ENCODE measurements at regions not wholly inside any gene's neighbourhood (a gene's known extent, or its start where the extent isn't known, plus 50 kb on each side); places are given as distances from the start of the nearest gene placed in this dataset.
"Not testable (repeated sequence)": the region's sequence is repeated elsewhere in the genome, so short reads cannot be mapped to it uniquely, and the experiment has no call there.

GRCh38 chr15:66882251-66883020 lies 180.4 kb downstream of the SMAD6 start:
- no peak for DNase-seq (ENCODE audit: low read depth in 2 of 3, low spot score in 2 of 3)

GRCh38 chr15:66883284-66883911 lies 181.4 kb downstream of the SMAD6 start:
- no peak for DNase-seq (ENCODE audit: low read depth in 2 of 3, low spot score in 2 of 3)

- no peak for DNase-seq (ENCODE audit: low read depth in 2 of 3, low spot score in 2 of 3)
Measured at GRCh38 chr15:66884115-66884622, 181.2 kb upstream of the SMAD3 start.

GRCh38 chr15:66884661-66885237 lies 180.7 kb upstream of the SMAD3 start:
- DNase-seq (ENCODE audit: low read depth in 2 of 3, low spot score in 2 of 3) = no peak

- no peak for DNase-seq (ENCODE audit: low read depth in 2 of 3, low spot score in 2 of 3)
Measured at GRCh38 chr15:66885281-66885915, 180.0 kb upstream of the SMAD3 start.

- DNase-seq (ENCODE audit: low read depth in 2 of 3, low spot score in 2 of 3) = no peak
Measured at GRCh38 chr15:66886241-66886675, 179.1 kb upstream of the SMAD3 start.

- DNase-seq (ENCODE audit: low read depth in 2 of 3, low spot score in 2 of 3) = no peak
Measured at GRCh38 chr15:66886686-66887273, 178.6 kb upstream of the SMAD3 start.

- DNase-seq (ENCODE audit: low read depth in 2 of 3, low spot score in 2 of 3) = not testable (repeated sequence)
Measured at GRCh38 chr15:66889298-66889697, 176.1 kb upstream of the SMAD3 start.

GRCh38 chr15:66891776-66892175 lies 173.6 kb upstream of the SMAD3 start:
- peak in 1 of 3 donors; percentile 69 for DNase-seq (ENCODE audit: low read depth in 2 of 3, low spot score in 2 of 3)

GRCh38 chr15:66893294-66893693 lies 172.1 kb upstream of the SMAD3 start:
- no peak for DNase-seq (ENCODE audit: low read depth in 2 of 3, low spot score in 2 of 3)

GRCh38 chr15:66894363-66894762 lies 171.0 kb upstream of the SMAD3 start:
- no peak for DNase-seq (ENCODE audit: low read depth in 2 of 3, low spot score in 2 of 3)

GRCh38 chr15:66894986-66895780 lies 170.2 kb upstream of the SMAD3 start:
- DNase-seq (ENCODE audit: low read depth in 2 of 3, low spot score in 2 of 3) = no peak

- no peak for DNase-seq (ENCODE audit: low read depth in 2 of 3, low spot score in 2 of 3)
Measured at GRCh38 chr15:66895794-66896453, 169.5 kb upstream of the SMAD3 start.

GRCh38 chr15:66896611-66897010 lies 168.8 kb upstream of the SMAD3 start:
- DNase-seq (ENCODE audit: low read depth in 2 of 3, low spot score in 2 of 3) = no peak

- DNase-seq (ENCODE audit: low read depth in 2 of 3, low spot score in 2 of 3) = no peak
Measured at GRCh38 chr15:66897416-66897815, 168.0 kb upstream of the SMAD3 start.

GRCh38 chr15:66897971-66898370 lies 167.4 kb upstream of the SMAD3 start:
- DNase-seq (ENCODE audit: low read depth in 2 of 3, low spot score in 2 of 3) = no peak

GRCh38 chr15:66898656-66899386 lies 166.6 kb upstream of the SMAD3 start:
- DNase-seq (ENCODE audit: low read depth in 2 of 3, low spot score in 2 of 3) = no peak

GRCh38 chr15:66899555-66900350 lies 165.6 kb upstream of the SMAD3 start:
- no peak for DNase-seq (ENCODE audit: low read depth in 2 of 3, low spot score in 2 of 3)

Measured in hematopoietic multipotent progenitor cell (in vitro differentiated cells).